Lung (tissue), 12 donors: ENCODE measurements at regions not wholly inside any gene's neighbourhood (a gene's known extent, or its start where the extent isn't known, plus 50 kb on each side); places are given as distances from the start of the nearest gene placed in this dataset. TPM values are rescaled to one million over a fixed set of nuclear protein-coding genes. Genes with fewer than 3 reads are reported as not detected.

Source experiments
- ATAC-seq: fragments of 200-7000 bp; cut with Tn5 transposase; one replicate; pipeline ENCODE4 v1.9.1; 2020; ENCODE audit warnings: moderate number of reproducible peaks; ENCODE audit not compliant: insufficient read depth, low FRiP score
- DNase-seq, 3 donors: peaks; one replicate each; pipeline ENCODE4 v3.0.0-alpha.2; 2013 to 2017
- H3K27ac ChIP-seq, 2 donors: one replicate each; pipeline ENCODE4 v1.5.1; 2013; ENCODE audit warnings: mild to moderate bottlenecking in 2 of 2, moderate library complexity in 2 of 2, control low read depth in 1 of 2, inconsistent platforms in 1 of 2, low read depth in 1 of 2, low read length in 1 of 2
- H3K27me3 ChIP-seq, 3 donors: one replicate each; pipeline ENCODE4 v1.5.1; 2013; ENCODE audit warnings: low read length in 2 of 3; ENCODE audit not compliant: control insufficient read depth in 3 of 3, insufficient read depth in 3 of 3
- H3K36me3 ChIP-seq, 4 donors: one replicate each; pipeline ENCODE4 v1.5.1; 2013; ENCODE audit warnings: low read length in 4 of 4, mild to moderate bottlenecking in 1 of 4, moderate library complexity in 1 of 4; ENCODE audit not compliant: control insufficient read depth in 4 of 4, insufficient read depth in 4 of 4
- H3K4me1 ChIP-seq, 5 donors: one replicate each; pipeline ENCODE4 v1.5.1; 2013; ENCODE audit warnings: low read length in 5 of 5, mild to moderate bottlenecking in 2 of 5, moderate library complexity in 1 of 5; ENCODE audit not compliant: control insufficient read depth in 5 of 5, insufficient read depth in 5 of 5
- H3K4me3 ChIP-seq: one replicate; pipeline ENCODE4 v1.5.1; 2013; ENCODE audit warnings: mild to moderate bottlenecking, control low read depth, moderate library complexity
- H3K9ac ChIP-seq, 2 donors: one replicate each; pipeline ENCODE4 v1.5.1; 2013; ENCODE audit warnings: low read length in 2 of 2, control low read depth in 1 of 2; ENCODE audit not compliant: insufficient read depth in 1 of 2
- H3K9me3 ChIP-seq, 4 donors: one replicate each; pipeline ENCODE4 v1.5.1; 2013; ENCODE audit warnings: low read length in 3 of 4, mild to moderate bottlenecking in 1 of 4, moderate library complexity in 1 of 4; ENCODE audit not compliant: control insufficient read depth in 4 of 4, insufficient read depth in 3 of 4
- WGBS, 2 donors: extraction: QIAGEN DNeasy Blood & Tissue Kit; methylation state at CpG; one replicate each; pipeline ENCODE4 v1.1.7; 2013; 5-methylcytosine and 5-hydroxymethylcytosine counted together
- small RNA-seq: library from RNA; depleted of rRNA; stranded (forward); fragments of <200 nt; gene quantifications from one replicate; pipeline ENCODE3, GENCODE V24; 2014; ENCODE audit warnings: low replicate concordance
- TF ChIP-seq, protein P1 (sequence below): IDR thresholded peaks from 2 replicates; pipeline ENCODE4 v1.5.1; 2012; ENCODE audit warnings: mild to moderate bottlenecking; ENCODE audit errors: control extremely low read depth, extremely low read depth
- donor health status: control.
- donor health status: control.
- donor health status: Bipolar disorder and iron deficiency.
- donor health status: healthy.
- donor health status: DM: yes; HTN: yes; CAD: no.

DNA sequence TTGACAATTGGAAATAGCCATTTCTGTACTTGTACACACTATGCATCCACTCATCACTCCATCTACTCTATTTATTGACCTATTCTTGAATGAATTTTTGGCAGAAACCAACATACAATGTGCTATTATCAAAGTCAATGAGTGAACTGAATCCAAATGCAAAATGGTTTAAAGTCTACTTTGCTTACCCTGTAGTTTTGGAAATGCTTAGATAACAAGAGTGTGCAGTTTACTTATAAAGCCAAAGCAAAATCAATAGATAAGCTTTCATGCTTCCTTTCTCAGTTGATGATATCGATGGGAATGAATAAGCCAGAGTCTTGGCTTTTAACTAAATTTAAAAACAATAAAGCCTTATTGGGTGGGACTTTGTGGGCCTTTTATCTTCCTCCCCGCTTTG, 58.9 kb upstream of the SPANXB1 start:
- 79 to 94% methylated on average over 2 of the region's 2 CpGs for WGBS, 2 donors
- TF ChIP-seq, protein P1, sequence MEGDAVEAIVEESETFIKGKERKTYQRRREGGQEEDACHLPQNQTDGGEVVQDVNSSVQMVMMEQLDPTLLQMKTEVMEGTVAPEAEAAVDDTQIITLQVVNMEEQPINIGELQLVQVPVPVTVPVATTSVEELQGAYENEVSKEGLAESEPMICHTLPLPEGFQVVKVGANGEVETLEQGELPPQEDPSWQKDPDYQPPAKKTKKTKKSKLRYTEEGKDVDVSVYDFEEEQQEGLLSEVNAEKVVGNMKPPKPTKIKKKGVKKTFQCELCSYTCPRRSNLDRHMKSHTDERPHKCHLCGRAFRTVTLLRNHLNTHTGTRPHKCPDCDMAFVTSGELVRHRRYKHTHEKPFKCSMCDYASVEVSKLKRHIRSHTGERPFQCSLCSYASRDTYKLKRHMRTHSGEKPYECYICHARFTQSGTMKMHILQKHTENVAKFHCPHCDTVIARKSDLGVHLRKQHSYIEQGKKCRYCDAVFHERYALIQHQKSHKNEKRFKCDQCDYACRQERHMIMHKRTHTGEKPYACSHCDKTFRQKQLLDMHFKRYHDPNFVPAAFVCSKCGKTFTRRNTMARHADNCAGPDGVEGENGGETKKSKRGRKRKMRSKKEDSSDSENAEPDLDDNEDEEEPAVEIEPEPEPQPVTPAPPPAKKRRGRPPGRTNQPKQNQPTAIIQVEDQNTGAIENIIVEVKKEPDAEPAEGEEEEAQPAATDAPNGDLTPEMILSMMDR: no peak
- H3K27ac ChIP-seq: no peak overlapping the region
- H3K27me3 ChIP-seq: peaks cover 0 to 3% (median 0%) of the 10 kb centered on the region in 3 donors
- H3K9ac ChIP-seq: no peak overlapping the region
- ATAC-seq: no peak
- H3K9me3 ChIP-seq: no peaks in the 10 kb centered on the region
- no peaks in the 10 kb centered on the region for H3K4me1 ChIP-seq
- no peak overlapping the region for H3K4me3 ChIP-seq
- H3K36me3 ChIP-seq: no peaks in the 10 kb centered on the region
- DNase-seq: no peak

DNA sequence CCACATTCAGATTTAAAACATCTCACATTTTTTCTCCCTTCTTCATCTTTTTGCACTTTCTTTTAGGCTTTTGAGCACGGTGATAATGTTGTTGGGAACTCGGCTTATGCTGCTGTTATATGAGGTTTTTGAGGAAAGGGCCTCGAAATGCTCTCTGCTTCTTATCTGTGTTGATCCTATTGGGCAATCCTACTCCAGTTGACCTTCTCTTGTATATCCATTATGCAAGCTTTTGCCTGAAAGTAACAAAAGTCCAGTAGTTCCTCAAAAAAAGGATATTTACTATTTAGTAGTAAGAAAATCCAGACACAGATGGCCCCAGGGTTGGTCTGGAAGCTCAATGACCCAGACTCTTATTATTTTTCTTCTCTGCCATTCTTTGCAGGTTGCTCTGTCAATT, 57.7 kb upstream of the SPANXB1 start:
- Histone ChIP-seq H3K4me1 (no peaks in the 10 kb centered on the region), H3K9ac (no peak overlapping the region), H3K4me3 (no peak overlapping the region), H3K27ac (no peak overlapping the region), H3K36me3 (no peaks in the 10 kb centered on the region), H3K9me3 (no peaks in the 10 kb centered on the region), H3K27me3 (peaks cover 0 to 3% (median 0%) of the 10 kb centered on the region in 3 donors)
- ATAC-seq (no peak), DNase-seq (no peak)
- WGBS, 2 donors: 70 to 88% methylated on average over 3 of the region's 3 CpGs
- TF ChIP-seq, protein P1: no peak

DNA sequence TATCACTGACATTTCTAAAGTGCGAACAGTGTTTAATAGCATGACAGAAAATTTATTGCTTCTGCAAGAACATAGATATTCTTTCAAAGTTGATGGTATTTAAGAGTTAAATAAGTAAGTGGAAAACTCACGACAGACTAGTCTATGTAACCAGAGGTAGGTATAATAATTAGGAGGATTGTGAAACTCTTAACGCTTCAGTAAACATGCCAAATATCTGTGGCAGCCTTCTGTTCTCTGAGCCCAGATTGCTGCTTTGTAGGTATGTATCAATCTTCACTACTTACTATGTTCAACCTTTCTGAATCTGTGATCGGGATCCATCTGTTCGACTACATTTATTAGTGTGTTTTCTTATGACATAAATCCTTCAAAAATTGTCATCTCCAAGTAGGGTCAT, 53.6 kb upstream of the SPANXB1 start:
- DNase-seq (no peak), ATAC-seq (no peak)
- Histone ChIP-seq H3K4me3 (no peak overlapping the region), H3K27me3 (peaks cover 0 to 3% (median 0%) of the 10 kb centered on the region in 3 donors), H3K27ac (no peak overlapping the region), H3K9me3 (no peaks in the 10 kb centered on the region), H3K36me3 (no peaks in the 10 kb centered on the region), H3K9ac (no peak overlapping the region), H3K4me1 (no peaks in the 10 kb centered on the region)
- TF ChIP-seq, protein P1: no peak
- WGBS, 2 donors: 79 to 88% methylated on average over 5 of the region's 5 CpGs

DNA sequence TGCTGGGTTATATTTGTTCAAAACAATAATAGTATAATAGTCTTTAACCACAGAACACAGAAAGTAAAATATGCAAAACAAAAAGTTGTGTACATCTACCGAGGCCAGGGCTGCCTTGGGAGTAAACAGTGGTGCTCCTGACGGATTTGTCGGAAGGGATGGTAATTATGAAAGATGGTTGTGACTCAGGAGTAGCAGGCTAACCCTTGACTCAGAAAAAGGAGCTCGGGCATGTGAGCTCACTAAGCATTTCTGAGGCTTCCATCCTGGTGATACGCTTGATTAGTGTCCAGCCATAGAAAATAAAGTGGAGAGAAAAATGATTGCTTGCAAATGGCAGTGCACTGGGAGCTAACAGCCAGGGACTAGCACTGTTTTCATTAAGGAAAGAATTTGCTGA, 53.2 kb upstream of the SPANXB1 start:
- no peak overlapping the region for H3K4me3 ChIP-seq
- TF ChIP-seq, protein P1: no peak
- 69 to 81% methylated on average over 5 of the region's 5 CpGs for WGBS, 2 donors
- H3K9me3 ChIP-seq: no peaks in the 10 kb centered on the region
- no peak overlapping the region for H3K27ac ChIP-seq
- H3K9ac ChIP-seq: no peak overlapping the region
- peaks cover 0 to 3% (median 0%) of the 10 kb centered on the region in 3 donors for H3K27me3 ChIP-seq
- no peak for ATAC-seq
- H3K36me3 ChIP-seq: no peaks in the 10 kb centered on the region
- DNase-seq: no peak
- no peaks in the 10 kb centered on the region for H3K4me1 ChIP-seq

Small RNA genes in the stretch of these regions (small RNA-seq; reads per million reads assigned to genes)
- gene MIR320D2: not detected
